AG04449 (cell line): ENCODE measurements at regions not wholly inside any gene's neighbourhood (a gene's known extent, or its start where the extent isn't known, plus 50 kb on each side); places are given as distances from the start of the nearest gene placed in this dataset.
"Not testable (repeated sequence)": the region's sequence is repeated elsewhere in the genome, so short reads cannot be mapped to it uniquely, and the experiment has no call there.

Source experiments
- CTCF ChIA-PET: fragments of 350-600 bp; formaldehyde crosslinking; extraction: SDS; loops from one replicate; lab custom pipeline; 2021; ENCODE audit warnings: antibody characterized with exemption; lab: Yijun Ruan, JAX
- POLR2A ChIA-PET: fragments of 400-600, 350-600 bp; formaldehyde crosslinking; extraction: SDS; loops from one replicate; lab custom pipeline; 2020; ENCODE audit warnings: antibody characterized with exemption, inconsistent platforms; lab: Yijun Ruan, JAX
- DNase-seq: peaks from one replicate; pipeline ENCODE4 v3.0.0-alpha.2; 2010; ENCODE audit warnings: low read depth, low spot score
- H3K4me3 ChIP-seq: 2 replicates; pipeline ENCODE4 v1.5.1; 2011; ENCODE audit warnings: low read depth, mild to moderate bottlenecking, control low read depth, low read length
- CTCF ChIP-seq: IDR thresholded peaks from one replicate; pipeline ENCODE4 v1.5.1; 2011; ENCODE audit warnings: mild to moderate bottlenecking, moderate library complexity, low read length, control low read depth, inconsistent platforms; ENCODE audit not compliant: insufficient read depth; ENCODE audit errors: missing control alignments

GRCh38 chr3:71989165-71989564, 204.2 kb upstream of the PROK2 start:
- DNase-seq = no peak
- ChIA-PET POLR2A (no interaction called here), CTCF (interaction anchor here (0.7 to 2.7 kb wide), 3 partner anchors 10 to 828 kb away, joined by 3 to 6 read pairs (median 3); no protein-coding TSS in a partner anchor)
- TF ChIP-seq CTCF = no peak
- no peak overlapping the region for H3K4me3 ChIP-seq

- ChIA-PET POLR2A (no interaction called here), CTCF (interaction anchor here (0.9 to 5.7 kb wide), 9 partner anchors 18 to 834 kb away, joined by 3 to 26 read pairs (median 5); no protein-coding TSS in a partner anchor)
- peak; percentile 46 for DNase-seq
These were observed 202.9 kb upstream of the PROK2 start for GRCh38 chr3:71987828-71988227.

GRCh38 chr3:71987089-71987735, 202.3 kb upstream of the PROK2 start:
- ChIA-PET POLR2A (no interaction called here), CTCF (interaction anchor here (0.6 to 5.7 kb wide), 10 partner anchors 13 to 835 kb away, joined by 3 to 26 read pairs (median 4); no protein-coding TSS in a partner anchor)
- no peak overlapping the region for H3K4me3 ChIP-seq
- no peak for DNase-seq
- TF ChIP-seq CTCF = peak; percentile 43

More at GRCh38 chr3:71987828-71988227, 202.9 kb upstream of the PROK2 start:
- H3K4me3 ChIP-seq = no peak overlapping the region
- no peak for TF ChIP-seq CTCF

GRCh38 chr3:71986606-71987005, 201.7 kb upstream of the PROK2 start:
- CTCF ChIA-PET = interaction anchor here (1.0 to 5.7 kb wide), 5 partner anchors 24 to 835 kb away, joined by 3 to 26 read pairs (median 7); no protein-coding TSS in a partner anchor
- POLR2A ChIA-PET = no interaction called here
- no peak for DNase-seq
- TF ChIP-seq CTCF = no peak
- H3K4me3 ChIP-seq = no peak overlapping the region

- H3K4me3 ChIP-seq = no peak overlapping the region
- ChIA-PET CTCF (interaction anchor here (0.6 to 5.7 kb wide), 5 partner anchors 16 to 280 kb away, joined by 3 to 26 read pairs (median 4); no protein-coding TSS in a partner anchor), POLR2A (no interaction called here)
- DNase-seq = no peak
- TF ChIP-seq CTCF = no peak
These were observed 200.1 kb upstream of the PROK2 start for GRCh38 chr3:71984843-71985613.

GRCh38 chr3:71983694-71984093, 198.7 kb upstream of the PROK2 start:
- H3K4me3 ChIP-seq = no peak overlapping the region
- no peak for DNase-seq
- no peak for TF ChIP-seq CTCF
- CTCF ChIA-PET = interaction anchor here (1.3 to 5.7 kb wide), 3 partner anchors 17 to 281 kb away, joined by 3 to 26 read pairs (median 6); no protein-coding TSS in a partner anchor
- POLR2A ChIA-PET = no interaction called here

- H3K4me3 ChIP-seq, POLR2A ChIA-PET: not testable (repeated sequence)
- CTCF ChIA-PET = interaction anchor here (1.3 kb wide), 1 partner anchor 27 kb away, joined by 3 read pairs; no protein-coding TSS in a partner anchor
- DNase-seq = peak; percentile 69
These were observed 197.7 kb upstream of the PROK2 start for GRCh38 chr3:71982506-71983258.
